ENCODE measurements at regions not wholly inside any gene's neighbourhood (a gene's known extent, or its start where the extent isn't known, plus 50 kb on each side); places are given as distances from the start of the nearest gene placed in this dataset.

- no peak for TF ChIP-seq CTCF (IDR thresholded peaks at IDR 0.05)
- no peak for TF ChIP-seq ZFX (IDR thresholded peaks at IDR 0.05; ENCODE audit: borderline replicate concordance)
Observed at GRCh38 chr5:27316271-27316650, 277.9 kb upstream of the CDH9 start.
